ENCODE measurements at regions not wholly inside any gene's neighbourhood (a gene's known extent, or its start where the extent isn't known, plus 50 kb on each side); places are given as distances from the start of the nearest gene placed in this dataset.

- no peak for DNase-seq
These were observed 52.8 kb upstream of the DHX15 start for GRCh38 chr4:24637173-24637572.

DNA sequence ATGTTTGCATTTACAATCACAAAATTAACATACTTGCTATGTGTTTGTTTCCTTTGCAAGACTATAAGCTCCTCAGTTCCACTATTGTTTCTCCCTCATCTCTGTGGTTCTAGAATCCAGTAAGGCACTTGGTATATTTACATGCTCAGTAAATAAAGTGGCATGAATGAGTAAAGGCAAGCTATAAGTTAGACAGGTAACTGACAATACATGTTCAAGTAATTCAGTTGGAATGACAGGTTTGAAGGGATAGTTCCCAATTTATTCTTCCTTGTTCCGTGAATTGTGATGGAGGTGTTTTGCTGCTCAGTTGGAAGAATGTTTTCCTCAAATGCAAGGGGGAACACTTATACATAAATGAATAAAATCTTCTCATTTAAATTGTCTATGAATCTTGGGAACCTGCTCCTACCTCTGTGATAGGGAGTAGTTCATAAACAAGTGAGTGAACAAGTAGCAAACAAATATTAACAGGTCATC, 54.1 kb upstream of the DHX15 start:
- DNase-seq: no peak

DNA sequence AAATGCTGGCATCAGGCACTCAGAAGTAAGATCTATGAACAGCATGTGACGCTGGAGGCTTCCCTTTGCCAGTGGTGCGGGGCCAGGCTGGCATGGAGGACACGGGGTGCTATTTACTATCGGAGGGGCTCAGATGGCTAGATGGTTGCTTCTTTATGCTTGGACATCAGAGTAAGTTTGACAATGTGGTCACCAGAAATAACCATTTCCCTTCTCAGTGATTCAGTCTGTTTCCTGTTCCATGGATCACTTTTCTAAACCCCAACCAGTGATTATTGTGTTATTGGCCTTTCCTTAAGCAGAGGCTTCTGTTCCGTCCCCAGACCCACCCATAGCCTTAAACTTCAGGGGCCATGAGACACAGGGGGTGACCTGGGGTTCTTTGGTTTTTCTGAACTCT, 55.4 kb upstream of the DHX15 start:
- no peak for DNase-seq

DNA sequence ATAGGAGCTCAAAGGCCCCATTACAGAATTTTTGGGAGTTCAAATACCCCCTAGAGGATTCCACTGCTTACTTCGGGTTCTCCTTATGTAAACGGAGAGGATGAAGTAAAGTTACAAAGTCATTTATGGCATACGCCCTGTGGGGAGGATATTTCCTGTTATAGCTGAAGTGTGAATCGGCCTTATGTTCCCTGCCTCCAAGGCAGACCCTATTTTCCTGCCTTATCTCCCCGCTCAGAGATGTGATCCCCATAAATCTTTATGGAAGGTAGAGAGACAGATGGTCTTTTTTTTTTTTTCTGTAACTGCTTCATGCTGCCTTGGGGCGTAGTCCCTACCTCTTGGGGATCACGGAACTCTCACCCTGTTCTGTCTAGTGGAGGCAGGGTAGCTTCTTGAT, 56.0 kb upstream of the DHX15 start:
- DNase-seq: no peak

GRCh38 chr4:24642981-24643547, 58.7 kb upstream of the DHX15 start:
- no peak for DNase-seq

- DNase-seq: no peak
These were observed 59.6 kb upstream of the DHX15 start for GRCh38 chr4:24643774-24644520.

- DNase-seq: no peak
These were observed 60.8 kb upstream of the DHX15 start for GRCh38 chr4:24644983-24645764.

- no peak for DNase-seq
These were observed 61.6 kb upstream of the DHX15 start for GRCh38 chr4:24645765-24646550.

- DNase-seq: no peak
These were observed 62.6 kb upstream of the DHX15 start for GRCh38 chr4:24646798-24647460.

DNA sequence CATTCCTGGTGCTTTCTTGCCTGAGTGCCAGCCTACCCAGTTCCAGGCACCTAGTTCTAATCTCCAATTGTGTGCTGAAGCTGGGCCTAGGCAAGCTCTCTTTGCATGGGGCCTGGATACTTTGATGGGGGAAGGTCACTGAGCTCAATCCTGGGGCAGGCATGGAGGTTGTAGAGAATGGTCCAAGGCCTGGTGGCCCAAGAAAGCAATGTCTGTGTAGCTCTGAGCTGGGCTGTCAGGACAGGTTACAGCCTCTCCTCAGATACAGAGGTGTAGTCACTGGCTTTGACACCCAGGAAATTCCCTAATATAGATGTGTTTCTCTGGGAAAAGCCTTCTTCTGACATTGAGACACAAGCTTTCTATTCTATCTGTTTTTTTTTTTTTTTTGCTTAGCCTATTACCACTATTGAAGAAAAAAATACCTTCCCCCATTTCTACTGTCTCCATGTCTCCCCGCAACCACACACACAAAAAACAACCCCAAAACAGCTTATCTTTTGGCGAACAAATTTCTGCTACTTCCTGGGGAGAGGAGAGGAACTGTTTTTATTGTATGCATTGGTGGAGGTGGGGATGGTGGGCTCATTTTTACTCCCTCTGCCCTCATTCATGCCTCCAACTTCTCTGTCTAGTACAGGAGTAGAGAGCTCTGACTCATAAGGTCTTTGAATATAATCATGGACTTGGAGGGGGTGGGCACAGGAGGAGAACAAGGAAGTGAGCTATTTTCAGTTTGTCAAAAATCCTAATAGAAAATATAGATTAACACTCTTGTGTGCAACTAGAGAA, 66.7 kb upstream of the DHX15 start:
- DNase-seq: peak in 3 of 56 donors; percentile 9 to 18 (median 13)

- peak in 1 of 56 donors; percentile 4 for DNase-seq
These were observed 71.0 kb upstream of the DHX15 start for GRCh38 chr4:24655326-24655725.

GRCh38 chr4:24655971-24656370, 71.6 kb upstream of the DHX15 start:
- peak in 1 of 56 donors; percentile 2 for DNase-seq

- no peak for DNase-seq
These were observed 72.6 kb upstream of the DHX15 start for GRCh38 chr4:24656906-24657305.

DNA sequence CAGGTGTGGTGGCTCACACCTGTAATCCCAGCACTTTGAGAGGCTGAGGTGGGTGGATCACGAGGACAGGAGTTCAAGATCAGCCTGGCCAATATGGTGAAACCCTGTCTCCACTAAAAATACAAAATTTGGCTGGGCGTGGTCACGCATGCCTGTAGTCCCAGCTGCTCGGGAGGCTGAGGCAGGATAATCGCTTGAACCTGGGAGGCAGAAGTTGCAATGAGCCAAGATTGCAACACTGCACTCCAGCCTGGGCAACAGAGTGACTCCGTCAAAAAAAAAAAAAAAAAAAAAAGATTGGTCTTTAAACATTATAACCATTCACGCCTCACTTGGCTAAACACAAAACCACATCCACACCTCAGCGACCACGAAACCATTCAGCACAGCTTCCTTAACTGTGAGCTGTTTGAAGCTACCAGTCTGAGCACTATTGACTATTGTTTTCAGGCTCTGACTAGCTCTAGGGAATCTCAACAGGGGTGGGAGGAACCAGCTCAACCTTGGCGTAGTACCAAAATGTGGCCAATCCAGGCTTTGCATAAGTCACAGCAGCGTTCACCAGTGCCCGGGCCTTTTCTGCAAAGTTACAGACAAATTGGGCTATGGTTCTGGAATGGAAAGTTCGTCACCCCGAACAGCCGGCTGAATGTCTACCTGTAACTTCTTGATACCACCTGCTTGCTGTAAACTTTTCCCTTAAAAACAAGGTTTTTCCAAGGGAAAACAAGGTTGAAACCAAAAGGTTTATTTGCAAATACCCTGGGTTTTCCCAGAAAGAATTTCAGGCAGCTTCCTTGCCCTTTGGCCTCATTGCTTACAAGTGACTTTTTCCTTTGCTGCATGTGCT, 73.6 kb upstream of the DHX15 start:
- peak in 48 of 56 donors; percentile 13 to 82 (median 62) for DNase-seq

DNA sequence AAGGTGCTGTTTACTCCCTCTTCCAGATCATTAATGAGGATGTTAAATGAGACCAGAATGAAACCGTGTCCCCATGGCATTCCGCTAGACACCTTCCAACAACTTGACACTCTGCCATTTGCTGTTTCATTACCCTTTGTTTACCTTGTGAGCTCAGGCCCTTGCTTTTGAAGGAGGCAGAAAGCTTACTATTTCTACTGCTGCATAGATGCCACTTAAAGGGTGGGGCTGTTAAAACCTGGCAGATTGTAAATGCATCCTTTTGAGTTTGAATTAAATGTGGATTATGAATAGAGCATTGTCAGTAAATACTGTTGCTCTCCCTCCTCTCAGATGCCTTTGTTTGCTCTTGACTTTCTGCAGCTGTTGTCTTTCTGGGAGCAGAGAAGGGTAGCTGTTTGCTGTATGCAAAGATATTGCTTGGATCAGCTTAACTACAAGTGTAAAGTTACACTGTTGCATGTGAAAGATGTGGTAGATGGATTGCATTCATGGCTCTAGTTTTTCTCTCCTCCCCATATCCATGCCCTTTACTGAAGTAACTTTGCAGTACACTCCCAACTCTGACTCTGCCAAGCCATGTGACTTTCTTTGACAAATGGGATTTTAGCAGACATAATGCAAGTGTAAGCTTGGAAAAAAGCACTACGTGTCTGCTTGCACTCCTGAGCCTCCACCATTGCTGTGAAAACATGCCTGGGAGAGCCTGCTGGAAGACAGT, 75.0 kb upstream of the DHX15 start:
- DNase-seq: peak in 33 of 56 donors; percentile 13 to 85 (median 36)

GRCh38 chr4:24662056-24662455, 77.7 kb upstream of the DHX15 start:
- no peak for DNase-seq

DNA sequence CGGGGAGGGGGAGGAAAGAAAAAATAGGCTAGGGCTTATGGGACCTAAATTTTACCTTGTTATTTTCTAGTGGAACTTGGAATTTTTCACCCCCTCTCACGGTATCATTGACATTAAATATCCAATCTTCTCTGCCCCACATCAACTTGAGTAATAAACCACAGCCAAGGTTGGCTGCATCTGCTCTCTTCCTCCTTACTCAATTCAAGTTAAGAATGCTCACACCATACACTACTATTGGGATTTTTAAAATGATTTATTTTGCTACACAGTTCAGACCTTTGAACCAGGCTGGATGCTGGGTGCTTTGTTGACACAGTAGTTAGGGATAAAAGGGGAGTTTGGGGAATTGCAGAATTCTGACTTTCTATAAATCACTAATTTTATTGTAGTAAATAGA, 78.2 kb upstream of the DHX15 start:
- DNase-seq: no peak

- peak in 47 of 56 donors; percentile 5 to 84 (median 63) for DNase-seq
These were observed 80.6 kb upstream of the DHX15 start for GRCh38 chr4:24664956-24665355.
